Endothelial cell (in vitro differentiated cells): ENCODE measurements at regions not wholly inside any gene's neighbourhood (a gene's known extent, or its start where the extent isn't known, plus 50 kb on each side); places are given as distances from the start of the nearest gene placed in this dataset.

Experiments
- DNase-seq: peaks from one replicate; pipeline ENCODE4 v3.0.0; 2021; ENCODE audit warnings: low spot score
- H3K27ac Mint-ChIP-seq: one replicate; pipeline ENCODE4 v1.8.0; 2021; ENCODE audit warnings: mixed read lengths, inconsistent platforms; ENCODE audit not compliant: unreplicated experiment
- H3K27me3 Mint-ChIP-seq: one replicate; pipeline ENCODE4 v1.8.0; 2021; ENCODE audit warnings: mild to moderate bottlenecking, moderate library complexity, mixed read lengths, inconsistent platforms; ENCODE audit not compliant: unreplicated experiment
- H3K36me3 Mint-ChIP-seq: one replicate; pipeline ENCODE4 v1.8.0; 2021; ENCODE audit warnings: mild to moderate bottlenecking, low read depth, mixed read lengths, inconsistent platforms; ENCODE audit not compliant: unreplicated experiment
- H3K4me1 Mint-ChIP-seq: one replicate; pipeline ENCODE4 v1.8.0; 2021; ENCODE audit warnings: mild to moderate bottlenecking, mixed read lengths, inconsistent platforms; ENCODE audit not compliant: unreplicated experiment
- H3K4me3 Mint-ChIP-seq: one replicate; pipeline ENCODE4 v1.8.0; 2021; ENCODE audit warnings: mild to moderate bottlenecking, mixed read lengths, inconsistent platforms; ENCODE audit not compliant: unreplicated experiment
- H3K9me3 Mint-ChIP-seq: one replicate; pipeline ENCODE4 v1.8.0; 2021; ENCODE audit warnings: mixed read lengths, inconsistent platforms; ENCODE audit not compliant: unreplicated experiment
- CTCF ChIP-seq: fragments of 200-600 bp; sonication (generic); IDR thresholded peaks from one replicate; pipeline ENCODE4 v1.5.0; 2021; ENCODE audit warnings: antibody characterized with exemption; ENCODE audit not compliant: unreplicated experiment

GRCh38 chr10:86596266-86596665, 58.1 kb upstream of the OPN4 start:
- Mint-ChIP-seq H3K27ac (no peak overlapping the region), H3K4me1 (peaks cover 7% of the 10 kb centered on the region), H3K27me3 (peaks cover 15% of the 10 kb centered on the region), H3K4me3 (no peak overlapping the region), H3K36me3 (peaks cover 3% of the 10 kb centered on the region), H3K9me3 (no peaks in the 10 kb centered on the region)
- DNase-seq: no peak
- no peak for TF ChIP-seq CTCF

- H3K27me3 Mint-ChIP-seq: peaks cover 8% of the 10 kb centered on the region
- H3K9me3 Mint-ChIP-seq: no peaks in the 10 kb centered on the region
- no peak for TF ChIP-seq CTCF
- peaks cover 3% of the 10 kb centered on the region for H3K36me3 Mint-ChIP-seq
- no peak overlapping the region for H3K4me3 Mint-ChIP-seq
- no peak for DNase-seq
- H3K4me1 Mint-ChIP-seq: peaks cover 9% of the 10 kb centered on the region
- no peak overlapping the region for H3K27ac Mint-ChIP-seq
These were observed 57.0 kb upstream of the OPN4 start for GRCh38 chr10:86597306-86597705.

DNA sequence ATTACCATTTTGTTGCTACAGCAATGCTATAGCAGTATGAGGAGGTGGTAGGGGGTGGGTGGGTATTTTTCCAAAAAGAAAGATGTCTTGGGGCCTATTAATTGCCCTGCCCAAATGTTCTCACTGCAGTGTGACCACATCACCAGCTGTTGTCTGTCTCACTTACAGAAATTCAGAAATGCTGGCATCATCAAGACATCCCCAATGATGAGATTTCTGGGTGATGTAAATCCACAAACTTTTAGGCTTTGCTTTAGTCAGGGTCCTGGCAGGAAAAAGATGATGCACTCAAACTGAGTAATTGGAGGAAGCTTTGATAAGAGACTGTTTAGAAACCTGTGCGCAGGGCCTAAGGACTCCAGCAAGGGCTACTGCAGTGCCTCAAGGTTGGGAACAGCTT, 56.2 kb upstream of the OPN4 start:
- Mint-ChIP-seq H3K36me3 (peaks cover 3% of the 10 kb centered on the region), H3K27me3 (peaks cover 5% of the 10 kb centered on the region), H3K4me1 (peaks cover 9% of the 10 kb centered on the region), H3K4me3 (no peak overlapping the region), H3K27ac (no peak overlapping the region), H3K9me3 (no peaks in the 10 kb centered on the region)
- no peak for DNase-seq
- TF ChIP-seq CTCF: no peak

- Mint-ChIP-seq H3K27ac (no peak overlapping the region), H3K4me1 (peaks cover 9% of the 10 kb centered on the region), H3K36me3 (peaks cover 3% of the 10 kb centered on the region), H3K4me3 (no peak overlapping the region), H3K27me3 (peaks cover 2% of the 10 kb centered on the region), H3K9me3 (no peaks in the 10 kb centered on the region)
- no peak for TF ChIP-seq CTCF
- no peak for DNase-seq
These were observed 55.3 kb upstream of the OPN4 start for GRCh38 chr10:86599041-86599440.

GRCh38 chr10:86599729-86600128, 54.6 kb upstream of the OPN4 start:
- DNase-seq: no peak
- no peaks in the 10 kb centered on the region for H3K9me3 Mint-ChIP-seq

More at GRCh38 chr10:86599729-86600128, 54.6 kb upstream of the OPN4 start:
- no peak for TF ChIP-seq CTCF
- H3K4me3 Mint-ChIP-seq: no peak overlapping the region
- H3K27me3 Mint-ChIP-seq: peaks cover 2% of the 10 kb centered on the region
- peaks cover 3% of the 10 kb centered on the region for H3K36me3 Mint-ChIP-seq
- H3K27ac Mint-ChIP-seq: no peak overlapping the region
- H3K4me1 Mint-ChIP-seq: peaks cover 9% of the 10 kb centered on the region
